ENCODE measurements at regions not wholly inside any gene's neighbourhood (a gene's known extent, or its start where the extent isn't known, plus 50 kb on each side); places are given as distances from the start of the nearest gene placed in this dataset.
"Not testable (repeated sequence)": the region's sequence is repeated elsewhere in the genome, so short reads cannot be mapped to it uniquely, and the experiment has no call there.

DNA sequence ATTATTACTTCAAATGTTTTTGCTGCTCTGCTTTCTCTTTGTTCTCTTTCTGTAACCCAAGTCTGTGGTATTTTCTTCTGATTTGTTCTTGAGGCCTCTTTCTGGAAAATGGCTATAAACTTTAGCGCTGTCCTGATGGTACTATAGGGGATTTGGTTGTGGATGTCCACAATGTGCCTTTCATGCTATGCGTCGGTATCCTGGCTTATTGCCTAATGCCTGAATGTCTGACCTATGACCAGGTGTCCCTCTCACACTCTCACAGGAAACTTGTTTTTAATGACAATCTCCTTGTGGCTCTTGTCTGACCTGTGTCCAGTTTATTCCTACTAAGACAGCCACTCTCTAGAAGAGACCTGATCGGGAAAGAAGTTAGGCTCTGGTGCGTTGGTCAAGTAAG, 222.4 kb upstream of the NR3C2 start:
- H3K4me3 ChIP-seq (ENCODE audit: low read depth, low read length) = no peak overlapping the region
- no peak for DNase-seq (ENCODE audit: low read depth)
- TF ChIP-seq, protein P1, sequence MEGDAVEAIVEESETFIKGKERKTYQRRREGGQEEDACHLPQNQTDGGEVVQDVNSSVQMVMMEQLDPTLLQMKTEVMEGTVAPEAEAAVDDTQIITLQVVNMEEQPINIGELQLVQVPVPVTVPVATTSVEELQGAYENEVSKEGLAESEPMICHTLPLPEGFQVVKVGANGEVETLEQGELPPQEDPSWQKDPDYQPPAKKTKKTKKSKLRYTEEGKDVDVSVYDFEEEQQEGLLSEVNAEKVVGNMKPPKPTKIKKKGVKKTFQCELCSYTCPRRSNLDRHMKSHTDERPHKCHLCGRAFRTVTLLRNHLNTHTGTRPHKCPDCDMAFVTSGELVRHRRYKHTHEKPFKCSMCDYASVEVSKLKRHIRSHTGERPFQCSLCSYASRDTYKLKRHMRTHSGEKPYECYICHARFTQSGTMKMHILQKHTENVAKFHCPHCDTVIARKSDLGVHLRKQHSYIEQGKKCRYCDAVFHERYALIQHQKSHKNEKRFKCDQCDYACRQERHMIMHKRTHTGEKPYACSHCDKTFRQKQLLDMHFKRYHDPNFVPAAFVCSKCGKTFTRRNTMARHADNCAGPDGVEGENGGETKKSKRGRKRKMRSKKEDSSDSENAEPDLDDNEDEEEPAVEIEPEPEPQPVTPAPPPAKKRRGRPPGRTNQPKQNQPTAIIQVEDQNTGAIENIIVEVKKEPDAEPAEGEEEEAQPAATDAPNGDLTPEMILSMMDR (IDR thresholded peaks at IDR 0.05; ENCODE audit: low read depth, low read length, missing control alignments) = no peak

DNA sequence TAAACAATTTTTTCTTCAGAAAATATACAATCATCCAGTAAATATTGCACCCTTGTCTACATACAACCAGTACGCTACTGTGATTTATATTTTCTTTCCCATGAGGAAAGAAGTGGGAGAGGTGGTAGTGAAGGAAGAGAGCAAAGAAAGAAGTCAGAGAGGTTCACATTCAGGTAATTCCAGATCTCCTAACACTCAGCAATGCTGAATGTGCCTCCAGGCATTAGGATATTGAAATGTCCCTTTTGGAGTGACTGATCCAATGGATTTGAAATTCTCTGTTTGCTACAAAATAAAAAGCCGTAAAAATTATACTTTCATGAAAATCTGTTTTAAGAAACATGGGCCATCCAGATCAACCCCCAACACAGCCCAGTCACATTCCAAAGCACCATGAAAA, 211.9 kb upstream of the NR3C2 start:
- DNase-seq (ENCODE audit: low read depth) = no peak
- H3K4me3 ChIP-seq (ENCODE audit: low read depth, low read length) = no peak overlapping the region
- TF ChIP-seq, protein P1 (IDR thresholded peaks at IDR 0.05; ENCODE audit: low read depth, low read length, missing control alignments) = no peak

DNA sequence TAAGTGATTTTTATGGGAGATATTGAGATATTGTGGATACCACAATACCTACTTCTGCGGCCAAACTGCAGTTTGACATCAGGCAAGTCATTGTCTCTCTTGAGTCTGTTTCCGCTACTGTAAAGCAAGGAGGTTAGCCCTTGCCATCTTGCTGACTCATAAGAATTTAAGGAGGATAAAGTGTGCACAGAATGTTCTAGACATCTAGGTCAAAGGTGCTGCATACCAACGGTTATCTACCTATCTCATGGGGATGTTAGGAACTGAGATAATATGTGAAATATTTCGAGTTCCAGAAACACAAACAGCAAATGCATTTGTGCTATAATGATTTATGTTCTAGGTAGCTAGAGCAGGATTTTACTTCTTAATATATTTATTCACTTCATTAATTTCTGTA, 211.5 kb upstream of the NR3C2 start:
- H3K4me3 ChIP-seq (ENCODE audit: low read depth, low read length) = no peak overlapping the region
- no peak for DNase-seq (ENCODE audit: low read depth)
- TF ChIP-seq, protein P1 (IDR thresholded peaks at IDR 0.05; ENCODE audit: low read depth, low read length, missing control alignments) = no peak

DNA sequence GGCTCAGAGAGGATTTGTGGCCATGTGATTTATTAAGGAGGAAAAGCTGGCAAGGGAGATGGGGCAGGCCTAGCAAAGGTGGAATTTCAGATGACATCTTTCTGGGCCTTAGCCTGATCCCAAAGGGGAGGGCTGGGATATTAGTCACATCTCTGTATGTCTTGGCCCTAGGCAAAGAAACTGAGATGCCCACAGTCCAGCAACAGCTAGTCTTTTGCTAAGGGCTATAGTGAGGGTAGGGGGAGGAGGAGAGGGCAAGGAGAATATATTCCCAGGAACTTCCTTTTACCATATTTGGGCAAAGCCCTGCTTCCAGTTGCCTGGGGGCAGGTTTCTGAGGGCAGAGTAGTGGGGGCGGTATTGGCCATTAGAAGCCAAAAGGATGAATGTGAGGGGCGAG, 209.8 kb upstream of the NR3C2 start:
- DNase-seq (ENCODE audit: low read depth) = no peak
- H3K4me3 ChIP-seq (ENCODE audit: low read depth, low read length) = no peak overlapping the region
- TF ChIP-seq, protein P1 (IDR thresholded peaks at IDR 0.05; ENCODE audit: low read depth, low read length, missing control alignments) = no peak

DNA sequence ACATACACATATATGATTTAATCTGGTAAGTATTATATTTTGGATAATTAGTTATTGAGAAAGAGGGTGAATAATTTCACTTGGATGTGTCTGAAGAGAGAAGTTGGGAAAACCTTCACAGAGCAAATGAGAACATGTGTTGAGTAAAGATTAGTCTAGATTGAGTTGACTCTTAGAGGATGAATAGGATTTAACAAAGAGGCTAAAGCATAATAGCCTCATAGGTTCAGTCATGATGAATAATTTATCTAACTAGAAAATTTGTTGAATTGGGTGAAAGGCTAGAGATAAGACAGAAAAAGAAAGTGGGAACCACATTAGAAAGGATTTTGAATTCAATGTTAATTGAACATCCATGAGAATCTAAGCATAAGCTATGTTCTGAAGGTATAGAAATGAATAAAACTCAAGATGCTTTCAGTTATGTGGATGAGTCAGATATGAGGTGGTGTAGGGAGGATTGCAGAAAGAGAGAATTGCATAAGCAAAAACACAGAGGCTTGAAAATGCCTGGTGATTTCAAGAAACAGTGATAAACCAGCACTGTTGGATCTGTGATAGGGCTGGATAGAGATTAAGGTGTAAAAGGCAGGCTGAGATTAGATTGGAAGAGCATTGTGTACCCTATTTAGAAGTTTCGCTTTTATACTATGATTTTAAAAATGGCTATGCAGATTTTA, 207.6 kb upstream of the NR3C2 start:
- TF ChIP-seq, protein P1 (IDR thresholded peaks at IDR 0.05; ENCODE audit: low read depth, low read length, missing control alignments) = no peak
- DNase-seq (ENCODE audit: low read depth) = no peak

DNA sequence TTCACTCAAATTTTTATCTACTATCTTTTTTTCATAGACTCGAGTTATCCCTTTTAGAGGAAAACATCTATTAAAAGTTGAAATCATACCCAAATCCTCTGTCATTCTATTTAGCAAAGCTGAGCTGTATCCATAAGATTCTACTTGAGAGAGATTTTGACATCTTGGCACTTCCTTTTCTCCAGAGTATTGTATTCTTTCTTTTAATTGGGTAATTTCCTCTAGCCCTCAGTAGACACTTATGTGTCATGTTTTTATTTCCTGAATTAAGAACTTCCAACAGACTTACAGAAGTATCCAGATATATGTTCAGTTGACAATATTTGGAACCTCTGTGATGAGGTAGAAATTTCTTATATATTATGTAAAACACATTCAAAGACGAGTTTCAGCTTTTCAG, 201.6 kb upstream of the NR3C2 start:
- no peak overlapping the region for H3K4me3 ChIP-seq (ENCODE audit: low read depth, low read length)
- TF ChIP-seq, protein P1 (IDR thresholded peaks at IDR 0.05; ENCODE audit: low read depth, low read length, missing control alignments) = no peak
- no peak for DNase-seq (ENCODE audit: low read depth)

More for the DNA sequence above, 207.6 kb upstream of the NR3C2 start:
- H3K4me3 ChIP-seq (ENCODE audit: low read depth, low read length) = no peak overlapping the region

DNA sequence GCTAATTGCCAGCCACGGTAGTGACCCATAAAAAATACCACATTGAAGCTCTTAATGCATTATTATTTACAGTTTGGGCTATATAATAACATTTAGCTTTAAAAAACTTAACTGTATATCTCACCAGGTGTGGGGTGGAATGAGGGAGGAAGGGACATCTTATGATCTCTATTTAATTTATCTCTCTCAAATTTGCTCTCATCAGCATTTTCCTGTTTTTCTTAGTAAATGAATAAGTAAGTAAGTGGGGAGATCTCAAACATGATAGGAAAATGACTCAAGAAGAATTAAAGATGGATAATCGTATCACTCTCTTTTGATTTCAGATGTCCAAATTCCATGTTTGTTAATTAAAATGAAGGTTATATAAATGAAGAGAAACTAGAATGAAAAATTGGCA, 200.7 kb upstream of the NR3C2 start:
- TF ChIP-seq, protein P1 (IDR thresholded peaks at IDR 0.05; ENCODE audit: low read depth, low read length, missing control alignments) = no peak

DNA sequence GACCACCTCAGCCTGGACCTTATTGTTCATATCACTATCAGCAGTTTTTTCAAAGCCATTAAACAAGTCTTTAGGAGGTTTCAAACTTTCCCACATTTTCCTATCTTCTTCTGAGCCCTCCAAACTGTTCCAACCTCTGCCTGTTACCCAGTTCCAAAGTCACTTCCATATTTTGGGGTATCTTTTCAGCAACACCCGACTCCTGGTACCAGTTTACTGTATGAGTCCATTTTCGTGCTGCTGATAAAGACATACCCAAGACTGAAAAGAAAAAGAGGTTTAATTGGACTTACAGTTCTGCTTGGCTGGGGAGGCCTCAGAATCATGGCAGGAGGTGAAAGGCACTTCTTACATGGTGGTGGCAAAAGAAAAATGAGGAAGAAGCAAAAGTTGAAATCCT, 195.9 kb upstream of the NR3C2 start:
- not testable (repeated sequence) for DNase-seq (ENCODE audit: low read depth); H3K4me3 ChIP-seq (ENCODE audit: low read depth, low read length)

More for the DNA sequence above, 200.7 kb upstream of the NR3C2 start:
- no peak for DNase-seq (ENCODE audit: low read depth)
- H3K4me3 ChIP-seq (ENCODE audit: low read depth, low read length) = no peak overlapping the region

DNA sequence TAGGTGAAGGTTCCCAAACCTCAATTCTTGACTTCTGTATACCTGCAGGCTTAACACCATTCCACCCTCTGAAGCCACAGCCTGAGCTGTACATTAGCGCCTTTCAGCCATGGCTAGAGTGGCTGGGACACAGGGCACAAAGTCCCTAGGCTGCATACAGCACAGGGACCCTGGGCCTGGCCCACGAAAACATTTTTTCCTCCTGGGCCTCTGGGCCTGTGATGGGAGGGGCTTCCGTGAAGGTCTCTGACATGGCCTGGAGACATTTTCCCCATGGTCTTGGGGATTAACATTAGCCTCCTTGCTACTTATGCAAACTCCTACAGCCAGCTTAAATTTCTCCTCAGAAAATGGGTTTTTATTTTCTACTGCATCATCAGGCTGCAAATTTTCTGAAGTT, 195.2 kb upstream of the NR3C2 start:
- not testable (repeated sequence) for DNase-seq (ENCODE audit: low read depth); H3K4me3 ChIP-seq (ENCODE audit: low read depth, low read length)
